ENCODE measurements at regions not wholly inside any gene's neighbourhood (a gene's known extent, or its start where the extent isn't known, plus 50 kb on each side); places are given as distances from the start of the nearest gene placed in this dataset.

DNA sequence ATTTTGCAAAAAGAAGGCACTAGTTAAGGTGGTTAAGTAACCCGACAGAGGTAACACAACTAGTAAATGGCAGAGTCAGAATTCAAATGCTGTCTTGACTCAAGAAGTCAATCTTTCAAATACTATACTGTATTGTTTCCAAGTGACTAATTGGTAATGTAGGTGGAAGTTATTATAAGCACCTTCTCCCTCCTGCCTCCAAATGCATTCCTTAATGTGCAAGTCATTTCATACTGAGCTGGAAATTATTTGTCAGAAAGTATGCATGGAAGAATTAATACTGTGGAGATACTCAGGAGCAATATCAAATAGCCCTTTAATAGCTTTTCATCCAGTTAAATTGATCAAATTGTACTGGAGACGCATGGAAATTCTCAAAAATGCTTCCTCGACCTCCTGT, 579.1 kb downstream of the DOK5 start:
- TF ChIP-seq POLR2A (IDR thresholded peaks at IDR 0.05) (no peak), POLR2AphosphoS5 (IDR thresholded peaks at IDR 0.05) (no peak)
- TF ChIP-seq, protein P1, sequence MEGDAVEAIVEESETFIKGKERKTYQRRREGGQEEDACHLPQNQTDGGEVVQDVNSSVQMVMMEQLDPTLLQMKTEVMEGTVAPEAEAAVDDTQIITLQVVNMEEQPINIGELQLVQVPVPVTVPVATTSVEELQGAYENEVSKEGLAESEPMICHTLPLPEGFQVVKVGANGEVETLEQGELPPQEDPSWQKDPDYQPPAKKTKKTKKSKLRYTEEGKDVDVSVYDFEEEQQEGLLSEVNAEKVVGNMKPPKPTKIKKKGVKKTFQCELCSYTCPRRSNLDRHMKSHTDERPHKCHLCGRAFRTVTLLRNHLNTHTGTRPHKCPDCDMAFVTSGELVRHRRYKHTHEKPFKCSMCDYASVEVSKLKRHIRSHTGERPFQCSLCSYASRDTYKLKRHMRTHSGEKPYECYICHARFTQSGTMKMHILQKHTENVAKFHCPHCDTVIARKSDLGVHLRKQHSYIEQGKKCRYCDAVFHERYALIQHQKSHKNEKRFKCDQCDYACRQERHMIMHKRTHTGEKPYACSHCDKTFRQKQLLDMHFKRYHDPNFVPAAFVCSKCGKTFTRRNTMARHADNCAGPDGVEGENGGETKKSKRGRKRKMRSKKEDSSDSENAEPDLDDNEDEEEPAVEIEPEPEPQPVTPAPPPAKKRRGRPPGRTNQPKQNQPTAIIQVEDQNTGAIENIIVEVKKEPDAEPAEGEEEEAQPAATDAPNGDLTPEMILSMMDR (IDR thresholded peaks at IDR 0.05): no peak

Data from prostate gland (tissue), 2 donors.